HG03571 (cell line): ENCODE measurements at regions not wholly inside any gene's neighbourhood (a gene's known extent, or its start where the extent isn't known, plus 50 kb on each side); places are given as distances from the start of the nearest gene placed in this dataset.

Experiments
- ATAC-seq: cut with Tn5 transposase; IDR thresholded peaks from one replicate; pipeline ENCODE4 v1.9.1; 2021; ENCODE audit not compliant: unreplicated experiment

DNA sequence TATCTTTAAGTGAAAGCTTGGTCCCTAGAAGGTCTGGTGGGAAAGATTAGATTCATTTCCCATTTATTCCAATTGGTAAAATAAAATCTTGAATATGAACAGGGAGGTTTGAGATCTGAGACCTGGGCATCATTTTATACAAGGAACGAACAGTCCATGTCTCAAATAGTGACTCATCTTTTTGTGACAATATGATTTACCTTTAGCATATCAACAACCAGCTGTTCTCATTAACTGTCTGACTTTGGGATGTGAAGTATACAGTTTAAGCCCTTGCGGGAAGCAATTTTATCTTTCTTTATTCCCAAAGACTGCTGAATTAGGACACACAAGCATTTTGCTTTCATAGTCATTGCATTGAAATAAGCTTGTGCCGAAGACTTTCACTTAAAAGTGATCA lies 691.6 kb downstream of the ETS1 start:
- ATAC-seq = no peak

DNA sequence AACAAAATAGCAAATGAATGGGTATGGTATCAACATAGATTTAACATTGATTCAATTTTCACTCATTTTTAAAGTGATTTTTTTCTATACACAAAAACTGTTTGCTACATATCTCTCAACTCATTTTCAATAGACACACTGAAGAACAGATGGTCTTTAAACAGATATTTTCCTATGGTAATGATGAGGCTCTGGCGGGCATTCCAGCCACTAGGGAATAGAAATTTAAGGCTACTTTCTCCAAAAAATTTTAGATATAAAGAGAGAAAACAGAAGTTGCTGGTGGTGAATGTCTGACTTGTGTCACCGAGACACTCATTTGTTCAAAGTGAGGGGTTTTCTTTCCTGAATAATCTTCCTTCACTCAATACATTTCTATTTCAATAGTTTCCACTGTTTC lies 693.0 kb downstream of the ETS1 start:
- no peak for ATAC-seq

DNA sequence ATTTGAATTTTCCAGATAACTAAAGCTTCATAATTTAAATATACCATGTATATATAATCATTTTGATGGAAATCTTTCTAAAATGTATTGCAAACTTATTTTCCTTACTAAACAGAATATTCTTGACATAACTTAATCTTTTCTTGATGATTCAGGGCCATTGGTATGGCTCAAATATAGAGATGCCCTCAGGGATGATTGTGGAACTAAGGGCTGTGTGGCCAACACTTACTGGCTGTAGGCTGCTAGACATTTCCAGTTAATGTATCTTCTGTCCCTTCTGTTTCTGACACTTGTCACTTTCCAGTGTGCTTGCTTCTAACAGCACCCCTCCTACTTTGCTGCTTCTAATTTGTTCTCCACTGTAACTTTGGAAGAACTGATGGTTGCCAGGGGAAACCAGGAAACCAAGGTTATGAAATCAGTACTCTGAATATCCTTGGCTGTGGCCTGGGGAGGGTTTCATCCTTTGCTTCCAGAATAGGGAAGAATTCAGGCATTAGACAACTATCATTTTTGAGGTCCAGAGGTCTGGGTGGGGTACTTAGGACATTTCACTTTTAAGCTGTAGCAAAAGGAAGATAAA lies 697.2 kb downstream of the ETS1 start:
- no peak for ATAC-seq

- ATAC-seq = no peak
These were observed 699.0 kb downstream of the ETS1 start for GRCh38 chr11:127888386-127888785.

- ATAC-seq = no peak
These were observed 712.2 kb downstream of the ETS1 start for GRCh38 chr11:127875131-127875530.

GRCh38 chr11:127873478-127873877 lies 713.9 kb downstream of the ETS1 start:
- no peak for ATAC-seq

GRCh38 chr11:127866109-127866508 lies 721.2 kb downstream of the ETS1 start:
- ATAC-seq = no peak

DNA sequence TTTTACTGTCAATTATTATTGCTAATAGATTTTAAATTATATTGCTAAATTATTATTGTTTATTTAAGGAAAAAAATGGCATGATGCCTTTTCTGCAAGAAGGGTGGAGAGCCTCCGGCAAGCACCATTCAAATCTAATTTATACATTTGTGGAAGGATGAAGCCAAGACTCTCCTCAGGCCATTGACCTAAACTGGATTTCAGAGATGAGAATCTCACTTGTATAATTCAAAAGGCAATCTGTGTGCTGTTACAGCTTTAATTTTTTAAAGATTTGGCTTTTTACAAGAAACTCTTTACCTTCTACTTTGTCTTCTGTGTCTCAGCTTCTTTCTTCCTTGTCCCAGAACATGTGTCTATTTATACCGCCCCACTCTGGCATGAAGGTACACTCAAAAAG lies 722.5 kb downstream of the ETS1 start:
- ATAC-seq = no peak

GRCh38 chr11:127862406-127862805 lies 725.0 kb downstream of the ETS1 start:
- no peak for ATAC-seq

- no peak for ATAC-seq
These were observed 727.4 kb downstream of the ETS1 start for GRCh38 chr11:127859941-127860354.

DNA sequence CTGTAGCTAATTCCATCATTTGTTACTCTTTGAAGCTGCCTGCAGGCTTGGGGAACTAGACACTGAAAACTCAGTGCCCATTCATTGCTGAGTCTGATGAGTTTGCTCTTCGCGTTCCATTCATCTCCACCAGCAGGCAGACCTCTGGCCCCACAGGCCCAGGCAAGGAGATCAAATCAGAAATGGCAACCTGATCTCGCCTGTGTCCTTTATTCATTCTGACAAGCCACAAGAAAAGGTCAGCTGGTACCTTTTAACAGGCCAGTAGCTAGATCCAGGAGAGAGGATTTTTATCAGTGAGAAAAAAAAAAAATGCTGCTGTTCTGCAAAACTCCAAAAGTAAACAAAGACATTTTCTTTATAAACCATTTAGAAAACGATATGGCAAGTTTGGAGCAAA lies 742.5 kb downstream of the ETS1 start:
- no peak for ATAC-seq

GRCh38 chr11:127843483-127844396 lies 743.6 kb downstream of the ETS1 start:
- ATAC-seq = no peak

DNA sequence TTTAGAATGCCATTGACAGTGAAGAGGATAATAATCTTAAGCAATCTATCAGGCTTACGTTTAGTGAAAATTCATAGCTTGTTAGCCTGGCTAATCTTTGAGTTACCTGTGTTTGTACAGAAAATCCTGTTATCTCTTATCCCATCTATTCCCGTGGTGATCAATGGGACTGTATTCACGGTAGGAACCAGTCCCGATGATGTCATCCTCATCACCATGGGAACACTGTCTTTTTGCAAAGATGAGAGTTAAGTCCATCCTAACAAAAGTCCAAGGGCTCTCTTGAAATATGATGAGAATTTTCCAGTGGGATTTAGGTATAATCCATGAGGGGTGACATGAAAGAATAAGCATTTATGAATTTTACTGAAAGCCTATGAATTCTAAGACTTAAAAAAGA lies 762.2 kb downstream of the ETS1 start:
- ATAC-seq = no peak

GRCh38 chr11:127818625-127819024 lies 768.7 kb downstream of the ETS1 start:
- no peak for ATAC-seq

DNA sequence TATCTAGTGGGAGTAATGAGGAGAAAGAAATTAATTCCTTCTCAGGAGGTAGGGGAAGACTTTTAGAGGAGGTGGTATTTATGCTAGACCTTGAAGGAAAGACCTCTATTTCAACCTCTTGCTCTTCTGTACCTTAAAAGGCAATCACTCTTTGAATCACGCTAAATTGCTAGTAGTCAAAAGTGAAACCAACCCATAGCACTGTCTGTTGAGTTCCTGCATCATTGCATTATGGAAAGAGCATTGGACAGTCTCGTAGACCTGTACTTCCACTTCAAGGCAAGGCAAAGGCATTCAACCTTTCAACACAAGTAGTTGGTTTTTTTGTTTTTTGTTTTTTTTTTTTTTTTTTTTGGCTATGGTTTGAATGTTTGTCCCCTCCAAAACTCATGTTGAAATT lies 770.4 kb downstream of the ETS1 start:
- ATAC-seq = no peak

DNA sequence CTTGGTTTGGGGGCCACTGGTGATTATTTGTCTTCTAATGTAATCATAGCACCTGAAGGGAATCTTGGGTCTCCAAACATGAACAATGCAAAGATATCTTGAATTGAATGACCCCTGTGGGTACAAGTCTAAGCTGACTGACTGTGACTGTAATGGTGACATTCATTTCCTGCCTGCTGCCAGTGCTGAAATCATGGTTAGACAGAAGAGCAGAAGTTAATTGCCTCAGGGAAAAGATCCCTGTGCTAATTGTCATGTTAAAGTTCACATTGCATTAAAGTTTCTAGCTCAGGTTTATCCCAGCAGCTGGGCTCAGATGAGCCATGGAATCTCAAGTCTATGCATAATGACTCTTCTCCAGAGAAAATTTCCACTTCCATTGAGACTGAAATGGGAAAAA lies 772.0 kb downstream of the ETS1 start:
- no peak for ATAC-seq

DNA sequence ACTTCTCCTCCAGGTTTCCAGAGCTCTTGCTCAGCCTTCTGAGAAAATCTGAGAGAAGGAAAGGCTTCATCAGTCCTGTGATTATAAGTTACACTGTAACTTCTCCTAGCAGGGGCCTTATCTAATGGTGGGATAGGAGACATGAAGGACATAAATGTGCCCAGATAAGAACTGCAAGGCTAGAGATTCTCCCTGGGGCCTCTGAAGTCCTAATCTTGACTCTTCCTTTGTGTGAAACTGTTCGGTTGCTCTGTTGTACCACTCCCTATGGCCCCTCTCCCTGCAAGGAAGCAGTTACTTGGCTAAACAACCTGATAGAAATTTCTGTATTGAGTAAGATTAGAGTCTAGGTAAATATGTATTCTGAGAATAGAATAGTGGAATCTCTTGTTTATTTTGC lies 780.9 kb downstream of the ETS1 start:
- ATAC-seq = no peak

GRCh38 chr11:127805771-127806170 lies 781.6 kb downstream of the ETS1 start:
- ATAC-seq = no peak

DNA sequence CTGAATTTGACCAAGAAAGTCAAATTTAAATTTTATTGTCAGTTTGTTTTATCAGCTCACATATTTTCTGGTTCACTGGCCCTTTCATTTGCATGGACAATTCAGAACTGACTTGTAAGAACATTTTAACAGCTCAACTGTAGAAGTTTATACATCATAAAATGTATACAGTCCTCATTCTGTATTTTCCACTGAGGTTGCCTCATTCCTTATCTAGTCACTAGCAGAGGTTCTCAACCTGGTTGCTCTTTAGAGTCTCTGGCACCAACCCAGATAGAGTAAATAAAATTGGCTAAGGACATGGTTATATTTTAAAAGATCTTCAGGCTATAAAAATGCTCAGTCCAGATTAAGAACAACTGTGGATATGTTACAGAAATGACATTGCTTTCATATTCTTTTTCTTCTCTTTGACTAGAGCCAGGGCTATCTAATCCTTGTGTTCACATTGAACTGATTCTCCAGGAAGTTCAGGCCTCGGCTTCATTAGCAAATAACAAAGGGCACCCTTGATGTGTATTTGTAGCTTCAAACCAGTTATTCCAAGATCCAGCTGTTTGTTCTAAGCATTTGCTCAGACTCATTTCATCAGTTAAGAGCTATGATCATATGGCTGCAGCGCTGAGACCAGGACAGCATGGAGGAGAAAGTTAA lies 782.5 kb downstream of the ETS1 start:
- no peak for ATAC-seq

DNA sequence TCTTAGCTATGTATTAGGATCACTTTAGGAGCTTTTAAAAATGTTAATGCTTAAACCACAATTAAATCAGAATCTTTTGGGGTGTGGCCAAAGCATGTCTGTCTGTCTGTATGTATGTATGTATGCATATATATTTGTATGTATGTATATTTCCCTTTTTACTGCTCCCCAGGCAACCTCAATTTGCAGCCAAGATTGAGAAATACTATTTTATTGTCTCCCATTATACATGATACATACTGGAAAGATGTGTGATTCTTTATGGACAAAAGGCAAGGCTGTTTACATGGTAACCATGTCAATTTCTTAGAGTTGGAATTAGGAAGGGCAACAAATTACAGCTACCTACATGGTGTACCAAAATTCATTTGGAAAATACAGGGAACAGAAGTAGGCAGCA lies 783.6 kb downstream of the ETS1 start:
- no peak for ATAC-seq

- ATAC-seq = no peak
These were observed 786.2 kb downstream of the ETS1 start for GRCh38 chr11:127800989-127801688.
